Gastrocnemius medialis (tissue), 4 donors: ENCODE measurements at regions not wholly inside any gene's neighbourhood (a gene's known extent, or its start where the extent isn't known, plus 50 kb on each side); places are given as distances from the start of the nearest gene placed in this dataset.

ENCODE experiments used
- POLR2A ChIP-seq, 2 donors: fragments of 450-650 bp; IDR thresholded peaks; one replicate each; pipeline ENCODE4 v1.6.1; 2017; ENCODE audit warnings: antibody characterized with exemption in 2 of 2, mild to moderate bottlenecking in 2 of 2, moderate library complexity in 2 of 2
- TF ChIP-seq, protein P1 (sequence below), 5 experiments: fragments of 450-650 bp in 3 of 5; fragments of 200-600 bp in 2 of 5; sonication (generic) in 2 of 5; IDR thresholded peaks in 4 of 5; conservative IDR thresholded peaks in 1 of 5; 1 replicate in 4 of 5; 2 replicates in 1 of 5; pipeline ENCODE4 v1.5.1; 2016 to 2019; ENCODE audit warnings: antibody characterized with exemption in 5 of 5, mild to moderate bottlenecking in 3 of 5, moderate library complexity in 3 of 5

GRCh38 chr14:97878727-97879126 is 1081.5 kb downstream of the VRK1 start:
- TF ChIP-seq POLR2A (IDR thresholded peaks at IDR 0.05): no peak
- TF ChIP-seq, protein P1, sequence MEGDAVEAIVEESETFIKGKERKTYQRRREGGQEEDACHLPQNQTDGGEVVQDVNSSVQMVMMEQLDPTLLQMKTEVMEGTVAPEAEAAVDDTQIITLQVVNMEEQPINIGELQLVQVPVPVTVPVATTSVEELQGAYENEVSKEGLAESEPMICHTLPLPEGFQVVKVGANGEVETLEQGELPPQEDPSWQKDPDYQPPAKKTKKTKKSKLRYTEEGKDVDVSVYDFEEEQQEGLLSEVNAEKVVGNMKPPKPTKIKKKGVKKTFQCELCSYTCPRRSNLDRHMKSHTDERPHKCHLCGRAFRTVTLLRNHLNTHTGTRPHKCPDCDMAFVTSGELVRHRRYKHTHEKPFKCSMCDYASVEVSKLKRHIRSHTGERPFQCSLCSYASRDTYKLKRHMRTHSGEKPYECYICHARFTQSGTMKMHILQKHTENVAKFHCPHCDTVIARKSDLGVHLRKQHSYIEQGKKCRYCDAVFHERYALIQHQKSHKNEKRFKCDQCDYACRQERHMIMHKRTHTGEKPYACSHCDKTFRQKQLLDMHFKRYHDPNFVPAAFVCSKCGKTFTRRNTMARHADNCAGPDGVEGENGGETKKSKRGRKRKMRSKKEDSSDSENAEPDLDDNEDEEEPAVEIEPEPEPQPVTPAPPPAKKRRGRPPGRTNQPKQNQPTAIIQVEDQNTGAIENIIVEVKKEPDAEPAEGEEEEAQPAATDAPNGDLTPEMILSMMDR (IDR thresholded peaks at IDR 0.05 in 4 of 5, conservative IDR thresholded peaks at IDR 0.05 in 1 of 5): no peak
